Epithelial cell of prostate (primary cell): ENCODE measurements at regions not wholly inside any gene's neighbourhood (a gene's known extent, or its start where the extent isn't known, plus 50 kb on each side); places are given as distances from the start of the nearest gene placed in this dataset.
"Not testable (repeated sequence)": the region's sequence is repeated elsewhere in the genome, so short reads cannot be mapped to it uniquely, and the experiment has no call there.

Source experiments
- DNase-seq: peaks from one replicate; pipeline ENCODE4 v3.0.0-alpha.2; 2011; ENCODE audit warnings: low read depth, low spot score
- H3K27ac ChIP-seq: fragments of 450-650 bp; 2 replicates; pipeline ENCODE4 v1.5.1; 2017; ENCODE audit warnings: mild to moderate bottlenecking

DNA sequence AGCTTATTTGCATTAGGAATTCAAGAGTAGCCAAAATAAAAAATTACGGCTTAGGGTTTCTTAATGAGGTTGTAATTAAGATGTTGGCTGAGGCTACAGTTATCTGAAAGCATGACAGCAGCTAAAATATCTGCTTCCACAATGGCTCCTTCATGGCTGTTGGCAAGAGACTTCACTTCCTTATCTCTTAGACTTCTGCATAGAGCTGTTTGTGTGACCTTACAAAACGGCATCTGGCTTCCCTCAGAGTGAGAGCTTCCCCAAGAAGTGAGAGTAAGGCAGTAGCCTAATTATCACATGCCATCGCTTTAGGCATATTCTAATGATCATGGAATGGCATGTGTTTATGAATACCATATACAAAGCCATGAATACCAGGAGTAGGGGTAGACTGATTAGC is 57.6 kb downstream of the CCDC59 start:
- DNase-seq = no peak
- H3K27ac ChIP-seq = no peak overlapping the region

DNA sequence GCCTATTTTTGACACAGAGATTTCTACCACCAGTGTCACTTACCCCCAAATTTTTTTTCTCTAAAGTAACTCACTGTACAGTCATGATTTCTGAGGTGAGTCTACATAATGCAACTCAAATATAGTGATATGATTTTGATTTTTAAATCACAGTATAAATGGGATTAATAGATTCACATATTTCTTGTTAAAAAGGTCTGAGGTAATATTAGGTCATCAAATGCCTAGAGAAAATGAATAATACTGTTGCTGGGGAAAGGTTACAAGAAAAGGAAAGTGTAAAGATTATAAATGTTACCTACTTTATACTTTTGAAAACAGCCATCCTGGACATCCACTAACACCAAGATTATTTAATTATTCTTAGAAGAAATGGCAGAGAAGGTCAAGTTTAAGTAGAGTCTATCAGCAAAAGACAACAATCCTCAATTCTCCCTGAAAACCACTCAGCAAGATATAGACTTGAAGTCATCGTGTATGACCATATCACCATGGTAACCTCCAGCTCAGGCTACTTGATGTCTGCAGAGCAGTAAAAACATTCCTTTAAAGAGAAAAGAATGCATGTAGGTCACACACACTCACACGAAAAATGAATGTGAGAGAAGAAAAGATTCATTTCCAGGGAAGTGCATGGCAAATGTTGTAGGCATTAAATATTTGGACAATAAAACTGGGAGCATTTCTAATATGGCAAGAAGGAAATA is 58.7 kb downstream of the CCDC59 start:
- DNase-seq = no peak
- no peak overlapping the region for H3K27ac ChIP-seq

DNA sequence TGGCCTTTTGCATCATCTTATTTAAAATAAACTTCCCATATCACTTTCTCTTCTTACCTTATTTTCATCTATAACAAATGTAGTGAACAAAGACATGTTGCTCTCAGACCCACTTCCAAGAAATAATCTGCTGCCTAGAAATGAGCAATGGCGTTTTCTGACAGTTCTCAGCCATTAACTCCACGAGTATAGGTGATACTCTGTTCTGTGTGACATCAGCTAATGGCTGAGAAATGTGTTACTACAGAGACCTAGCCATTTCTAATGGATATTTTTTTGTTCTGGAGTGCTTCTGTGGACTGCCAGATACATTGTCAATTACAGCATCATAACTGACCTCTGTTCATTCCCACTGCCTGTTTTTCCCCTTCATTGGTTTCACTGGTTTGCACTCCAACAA is 67.8 kb downstream of the CCDC59 start:
- no peak overlapping the region for H3K27ac ChIP-seq
- DNase-seq = no peak

GRCh38 chr12:82281335-82281734 is 76.9 kb downstream of the CCDC59 start:
- H3K27ac ChIP-seq, DNase-seq: not testable (repeated sequence)

- no peak for DNase-seq
- no peak overlapping the region for H3K27ac ChIP-seq
Measured at GRCh38 chr12:82279536-82280058, 78.6 kb downstream of the CCDC59 start.

GRCh38 chr12:82277582-82277981 is 80.6 kb downstream of the CCDC59 start:
- no peak overlapping the region for H3K27ac ChIP-seq
- no peak for DNase-seq

- no peak for DNase-seq
- H3K27ac ChIP-seq = no peak overlapping the region
Measured at GRCh38 chr12:82242729-82243128, 115.5 kb downstream of the CCDC59 start.

DNA sequence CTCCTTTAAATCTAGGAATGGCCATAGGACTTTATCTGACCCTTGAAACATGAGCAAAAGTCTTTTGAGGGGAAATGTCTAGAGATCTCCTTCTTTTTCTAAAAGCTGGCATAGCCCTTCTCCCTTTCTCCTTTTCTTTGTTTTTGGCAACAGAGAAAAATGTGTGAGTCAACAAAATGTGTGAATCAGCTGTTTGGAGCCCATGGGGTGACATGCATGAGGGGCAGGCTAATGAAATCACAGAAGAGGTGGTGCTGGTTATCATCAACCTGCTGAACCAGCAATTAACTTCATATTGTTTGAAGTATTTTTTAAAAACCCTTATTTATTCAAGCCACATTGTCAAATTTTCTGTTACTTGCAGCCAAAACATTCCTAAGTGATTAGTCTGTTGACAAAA is 132.3 kb downstream of the CCDC59 start:
- no peak for DNase-seq
- H3K27ac ChIP-seq = no peak overlapping the region

GRCh38 chr12:82223426-82223825 is 134.8 kb downstream of the CCDC59 start:
- DNase-seq = no peak
- H3K27ac ChIP-seq = no peak overlapping the region

- no peak for DNase-seq
- H3K27ac ChIP-seq = no peak overlapping the region
Measured at GRCh38 chr12:82216475-82216874, 141.7 kb downstream of the CCDC59 start.

- no peak overlapping the region for H3K27ac ChIP-seq
- DNase-seq = no peak
Measured at GRCh38 chr12:82213761-82214160, 144.4 kb downstream of the CCDC59 start.

DNA sequence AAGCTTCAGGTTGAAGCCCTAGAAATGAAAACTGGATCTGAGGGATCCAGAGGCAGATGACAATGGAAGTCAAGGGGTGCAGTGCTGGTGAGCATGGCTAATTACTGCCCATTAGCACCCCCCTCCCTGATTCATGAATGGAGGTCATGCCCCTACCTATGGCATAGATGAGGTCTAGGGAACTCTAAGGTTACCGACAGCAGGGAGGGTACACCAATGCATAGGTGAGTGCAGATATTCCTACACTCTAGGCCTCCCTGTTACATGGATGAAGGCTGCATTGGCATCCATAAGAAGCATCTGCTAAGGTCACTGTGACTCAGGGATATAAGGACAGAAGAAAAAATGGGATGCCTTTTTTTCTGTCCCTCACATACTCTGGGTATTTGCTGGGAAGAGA is 147.3 kb downstream of the CCDC59 start:
- H3K27ac ChIP-seq = no peak overlapping the region
- DNase-seq = no peak

- H3K27ac ChIP-seq = no peak overlapping the region
- DNase-seq = no peak
Measured at GRCh38 chr12:82209533-82209932, 148.7 kb downstream of the CCDC59 start.

GRCh38 chr12:82207556-82207955 is 150.6 kb downstream of the CCDC59 start:
- no peak overlapping the region for H3K27ac ChIP-seq
- no peak for DNase-seq

- H3K27ac ChIP-seq = no peak overlapping the region
- DNase-seq = no peak
Measured at GRCh38 chr12:82203086-82203485, 155.1 kb downstream of the CCDC59 start.

GRCh38 chr12:82187595-82187994 is 170.6 kb downstream of the CCDC59 start:
- H3K27ac ChIP-seq = no peak overlapping the region
- DNase-seq = no peak

GRCh38 chr12:82187011-82187410 is 171.2 kb downstream of the CCDC59 start:
- no peak overlapping the region for H3K27ac ChIP-seq
- no peak for DNase-seq

- no peak overlapping the region for H3K27ac ChIP-seq
Measured at GRCh38 chr12:82186282-82186681, 171.9 kb downstream of the CCDC59 start.

GRCh38 chr12:82184844-82185243 is 173.3 kb downstream of the CCDC59 start:
- DNase-seq = no peak

More at GRCh38 chr12:82186282-82186681, 171.9 kb downstream of the CCDC59 start:
- DNase-seq = no peak

GRCh38 chr12:82182601-82183190 is 175.5 kb downstream of the CCDC59 start:
- no peak overlapping the region for H3K27ac ChIP-seq
- no peak for DNase-seq

More at GRCh38 chr12:82184844-82185243, 173.3 kb downstream of the CCDC59 start:
- no peak overlapping the region for H3K27ac ChIP-seq

GRCh38 chr12:82176761-82177490 is 181.3 kb downstream of the CCDC59 start:
- DNase-seq = no peak
- H3K27ac ChIP-seq = no peak overlapping the region
